Suprapubic skin (tissue), 4 donors: ENCODE measurements at regions not wholly inside any gene's neighbourhood (a gene's known extent, or its start where the extent isn't known, plus 50 kb on each side); places are given as distances from the start of the nearest gene placed in this dataset.

Experiments used
- DNase-seq, 2 donors: peaks; one replicate each; pipeline ENCODE4 v3.0.0-alpha.2; 2019; ENCODE audit warnings: low spot score in 2 of 2
- H3K27ac ChIP-seq: fragments of 200-600 bp; sonication (generic); one replicate; pipeline ENCODE4 v1.5.1; 2019
- H3K27me3 ChIP-seq: fragments of 200-600 bp; sonication (generic); one replicate; pipeline ENCODE4 v1.5.1; 2019
- H3K36me3 ChIP-seq: fragments of 200-600 bp; sonication (generic); one replicate; pipeline ENCODE4 v1.5.1; 2019
- H3K4me1 ChIP-seq: fragments of 200-600 bp; sonication (generic); one replicate; pipeline ENCODE4 v1.5.1; 2019
- H3K4me3 ChIP-seq: fragments of 200-600 bp; sonication (generic); one replicate; pipeline ENCODE4 v1.5.1; 2019; ENCODE audit warnings: mild to moderate bottlenecking
- H3K9me3 ChIP-seq: fragments of 200-600 bp; sonication (generic); one replicate; pipeline ENCODE4 v1.5.1; 2019
- EP300 ChIP-seq: sonication (generic); formaldehyde crosslinking; IDR thresholded peaks from one replicate; pipeline ENCODE4 v1.6.1; 2017; ENCODE audit warnings: antibody characterized with exemption
- POLR2A ChIP-seq, 2 donors: fragments of 450-650 bp; IDR thresholded peaks; one replicate each; pipeline ENCODE4 v1.6.1; 2017; ENCODE audit warnings: antibody characterized with exemption in 2 of 2, mild to moderate bottlenecking in 2 of 2, moderate library complexity in 2 of 2
- POLR2AphosphoS5 ChIP-seq, 3 donors: sonication (generic); formaldehyde crosslinking; IDR thresholded peaks; one replicate each; pipeline ENCODE4 v1.6.1; 2017; ENCODE audit warnings: antibody characterized with exemption in 3 of 3
- WGBS: methylation state at CpG from one replicate; pipeline ENCODE4 v1.1.5; 2018; 5-methylcytosine and 5-hydroxymethylcytosine counted together
- TF ChIP-seq, protein P1 (sequence below), 2 donors: fragments of 200-600 bp in 1 of 2; fragments of 450-650 bp in 1 of 2; sonication (generic) in 1 of 2; IDR thresholded peaks; one replicate each; pipeline ENCODE4 v1.5.1; 2016 to 2019; ENCODE audit warnings: antibody characterized with exemption in 2 of 2, mild to moderate bottlenecking in 1 of 2, moderate library complexity in 1 of 2

DNA sequence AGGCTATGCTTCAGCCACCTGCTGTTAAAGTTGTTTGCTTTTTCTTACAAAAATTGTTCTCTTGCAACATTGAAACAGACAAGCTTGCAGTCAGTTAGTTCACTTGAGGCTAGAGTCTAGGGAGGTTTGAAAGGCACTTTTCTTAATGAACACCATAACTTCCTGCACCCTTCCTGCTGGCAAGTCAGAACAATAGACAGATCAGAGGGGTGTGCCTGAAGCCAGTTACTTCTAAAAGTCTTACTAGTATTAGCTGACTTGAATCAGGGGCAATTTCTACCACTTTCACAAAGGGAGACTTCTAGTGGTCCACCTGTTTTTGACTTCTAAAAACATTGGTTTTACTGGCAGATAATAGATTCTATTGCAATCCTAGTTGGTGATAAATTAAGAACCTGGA lies 367.4 kb upstream of the CDH20 start:
- TF ChIP-seq POLR2AphosphoS5 (IDR thresholded peaks at IDR 0.05) (no peak), EP300 (no peak)
- Histone ChIP-seq H3K27ac (no peak overlapping the region), H3K27me3 (no peaks in the 10 kb centered on the region), H3K9me3 (no peaks in the 10 kb centered on the region), H3K4me3 (no peak overlapping the region), H3K36me3 (no peaks in the 10 kb centered on the region), H3K4me1 (no peaks in the 10 kb centered on the region)
- DNase-seq = no peak

DNA sequence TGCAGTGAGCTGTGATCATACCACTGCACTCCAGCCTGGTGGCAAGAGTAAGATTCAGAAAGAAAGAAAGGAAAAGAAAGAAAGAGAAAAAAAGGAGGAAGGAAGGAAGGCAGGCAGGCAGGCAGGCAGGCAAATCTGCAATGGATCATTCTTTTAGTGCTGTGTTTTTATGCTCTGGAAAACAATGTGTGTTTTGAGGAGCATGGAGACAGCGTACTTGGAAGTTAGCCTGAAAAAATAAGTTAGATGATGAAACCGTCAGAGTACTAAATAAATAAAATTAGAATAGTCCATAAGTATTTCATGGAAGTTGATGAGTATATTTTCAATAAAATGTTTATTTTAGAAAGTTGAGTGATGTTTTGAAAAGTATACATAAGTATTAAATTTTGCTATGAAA lies 366.4 kb upstream of the CDH20 start:
- Histone ChIP-seq H3K4me3 (no peak overlapping the region), H3K9me3 (no peaks in the 10 kb centered on the region), H3K4me1 (no peaks in the 10 kb centered on the region), H3K27me3 (no peaks in the 10 kb centered on the region), H3K36me3 (no peaks in the 10 kb centered on the region), H3K27ac (no peak overlapping the region)
- no peak for TF ChIP-seq EP300
- no peak for TF ChIP-seq POLR2A (IDR thresholded peaks at IDR 0.05)
- TF ChIP-seq, protein P1, sequence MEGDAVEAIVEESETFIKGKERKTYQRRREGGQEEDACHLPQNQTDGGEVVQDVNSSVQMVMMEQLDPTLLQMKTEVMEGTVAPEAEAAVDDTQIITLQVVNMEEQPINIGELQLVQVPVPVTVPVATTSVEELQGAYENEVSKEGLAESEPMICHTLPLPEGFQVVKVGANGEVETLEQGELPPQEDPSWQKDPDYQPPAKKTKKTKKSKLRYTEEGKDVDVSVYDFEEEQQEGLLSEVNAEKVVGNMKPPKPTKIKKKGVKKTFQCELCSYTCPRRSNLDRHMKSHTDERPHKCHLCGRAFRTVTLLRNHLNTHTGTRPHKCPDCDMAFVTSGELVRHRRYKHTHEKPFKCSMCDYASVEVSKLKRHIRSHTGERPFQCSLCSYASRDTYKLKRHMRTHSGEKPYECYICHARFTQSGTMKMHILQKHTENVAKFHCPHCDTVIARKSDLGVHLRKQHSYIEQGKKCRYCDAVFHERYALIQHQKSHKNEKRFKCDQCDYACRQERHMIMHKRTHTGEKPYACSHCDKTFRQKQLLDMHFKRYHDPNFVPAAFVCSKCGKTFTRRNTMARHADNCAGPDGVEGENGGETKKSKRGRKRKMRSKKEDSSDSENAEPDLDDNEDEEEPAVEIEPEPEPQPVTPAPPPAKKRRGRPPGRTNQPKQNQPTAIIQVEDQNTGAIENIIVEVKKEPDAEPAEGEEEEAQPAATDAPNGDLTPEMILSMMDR (IDR thresholded peaks at IDR 0.05) = no peak
- no peak for TF ChIP-seq POLR2AphosphoS5 (IDR thresholded peaks at IDR 0.05)
- 60% methylated on average over 2 of the region's 2 CpGs for WGBS
- no peak for DNase-seq

DNA sequence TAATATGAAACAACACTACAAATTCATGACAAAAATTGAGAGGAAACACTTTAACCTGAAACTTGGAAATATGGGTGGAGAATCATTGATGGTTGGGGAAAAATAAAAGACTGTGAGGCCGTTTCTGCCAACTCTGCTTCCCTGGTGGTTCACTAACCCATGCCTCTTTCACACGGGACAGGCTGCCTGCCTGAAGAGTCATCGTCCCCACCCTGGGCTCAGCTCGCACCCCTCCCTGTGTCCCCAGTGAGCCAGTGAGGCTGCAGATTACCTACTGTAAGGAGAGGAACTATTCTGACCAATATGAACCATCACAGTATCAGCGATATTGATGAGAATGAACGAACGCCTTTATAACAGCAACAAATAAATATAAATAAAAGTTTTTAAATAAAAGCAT lies 357.8 kb upstream of the CDH20 start:
- H3K9me3 ChIP-seq = no peaks in the 10 kb centered on the region
- WGBS = 77% methylated on average over 7 of the region's 7 CpGs
- H3K27ac ChIP-seq = no peak overlapping the region
- TF ChIP-seq POLR2AphosphoS5 (IDR thresholded peaks at IDR 0.05) (no peak), EP300 (no peak)
- TF ChIP-seq, protein P1 (IDR thresholded peaks at IDR 0.05) = no peak
- no peaks in the 10 kb centered on the region for H3K36me3 ChIP-seq
- no peaks in the 10 kb centered on the region for H3K27me3 ChIP-seq
- no peaks in the 10 kb centered on the region for H3K4me1 ChIP-seq
- no peak overlapping the region for H3K4me3 ChIP-seq
- no peak for DNase-seq

DNA sequence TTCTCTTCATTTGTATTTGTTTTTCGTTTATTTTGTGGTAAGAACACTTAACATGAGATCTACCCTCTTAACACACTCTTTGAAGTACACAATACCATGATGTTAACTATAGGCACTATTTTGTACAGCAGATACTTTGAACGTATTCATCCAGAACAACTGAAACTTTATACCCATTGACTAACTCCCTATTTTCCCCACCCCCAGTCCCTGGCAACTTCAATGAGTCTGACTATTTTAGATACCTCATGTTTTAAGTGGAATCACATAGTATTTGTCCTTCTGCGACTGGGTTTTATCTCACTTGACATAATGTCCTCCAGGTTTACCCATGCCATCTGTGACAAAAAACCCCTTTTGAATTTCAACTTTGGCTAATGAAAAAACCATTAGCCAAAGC lies 356.3 kb upstream of the CDH20 start:
- Histone ChIP-seq H3K9me3 (no peaks in the 10 kb centered on the region), H3K27me3 (no peaks in the 10 kb centered on the region), H3K36me3 (no peaks in the 10 kb centered on the region), H3K4me3 (no peak overlapping the region), H3K27ac (no peak overlapping the region), H3K4me1 (no peaks in the 10 kb centered on the region)
- WGBS = 89% methylated on average over 3 of the region's 3 CpGs
- TF ChIP-seq POLR2AphosphoS5 (IDR thresholded peaks at IDR 0.05) (no peak), EP300 (no peak), POLR2A (IDR thresholded peaks at IDR 0.05) (no peak)
- TF ChIP-seq, protein P1 (IDR thresholded peaks at IDR 0.05) = no peak
- DNase-seq = no peak

DNA sequence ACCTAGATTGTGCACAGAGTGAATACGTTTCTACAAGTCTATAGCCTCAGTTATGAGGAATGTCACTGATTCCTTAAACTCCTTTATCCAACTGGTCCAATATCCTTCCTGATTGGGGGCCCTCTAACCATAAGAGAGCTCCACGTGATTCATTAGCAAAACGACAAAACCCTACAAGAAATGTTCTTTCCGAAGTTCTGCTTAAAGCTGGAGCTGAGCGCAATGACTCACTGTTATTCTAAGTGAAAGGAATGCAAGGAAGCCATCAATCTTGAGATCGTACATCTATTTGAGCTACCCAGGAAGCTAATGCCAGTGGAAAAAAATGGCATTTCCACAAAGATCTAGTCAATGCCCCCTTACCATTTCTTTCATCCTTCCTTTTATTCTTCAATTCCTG lies 354.9 kb upstream of the CDH20 start:
- no peaks in the 10 kb centered on the region for H3K27me3 ChIP-seq
- 29% methylated on average over 6 of the region's 6 CpGs for WGBS
- TF ChIP-seq POLR2AphosphoS5 (IDR thresholded peaks at IDR 0.05) (no peak), POLR2A (IDR thresholded peaks at IDR 0.05) (no peak), EP300 (no peak)
- TF ChIP-seq, protein P1 (IDR thresholded peaks at IDR 0.05) = no peak
- no peaks in the 10 kb centered on the region for H3K4me1 ChIP-seq
- DNase-seq = no peak
- H3K27ac ChIP-seq = no peak overlapping the region
- H3K36me3 ChIP-seq = no peaks in the 10 kb centered on the region
- no peaks in the 10 kb centered on the region for H3K9me3 ChIP-seq
- no peak overlapping the region for H3K4me3 ChIP-seq

DNA sequence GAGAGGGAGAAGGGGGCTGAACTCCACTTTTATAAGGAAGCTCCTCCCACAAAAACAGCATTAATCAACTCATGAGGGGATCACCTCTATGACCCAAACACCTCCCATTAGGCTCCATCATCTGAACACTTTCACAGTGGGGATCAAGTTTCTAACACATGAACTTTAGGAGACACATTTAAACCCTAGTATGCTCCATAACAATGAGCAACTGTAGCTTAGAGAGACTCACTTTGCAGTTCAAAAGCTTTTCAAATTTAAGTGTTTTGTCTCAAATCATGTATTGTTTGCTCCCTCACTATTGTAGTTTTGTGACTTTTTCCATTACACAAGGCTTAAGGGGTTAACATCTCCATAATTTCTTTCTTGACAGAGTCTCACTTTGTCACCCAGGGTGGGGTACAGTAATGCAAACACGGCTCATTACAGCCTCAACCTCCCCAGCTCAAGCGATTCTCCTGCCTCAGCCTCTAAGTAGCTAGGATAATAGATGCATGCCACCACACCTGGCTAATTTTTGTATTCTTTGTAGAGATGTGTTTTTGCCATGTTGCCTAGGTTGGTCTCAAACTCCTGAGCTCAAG lies 352.7 kb upstream of the CDH20 start:
- 94% methylated on average over 2 of the region's 2 CpGs for WGBS
- Histone ChIP-seq H3K36me3 (no peaks in the 10 kb centered on the region), H3K4me1 (no peaks in the 10 kb centered on the region), H3K27ac (no peak overlapping the region), H3K4me3 (no peak overlapping the region), H3K9me3 (no peaks in the 10 kb centered on the region), H3K27me3 (no peaks in the 10 kb centered on the region)
- DNase-seq = no peak
- TF ChIP-seq EP300 (no peak), POLR2A (IDR thresholded peaks at IDR 0.05) (no peak), POLR2AphosphoS5 (IDR thresholded peaks at IDR 0.05) (no peak)
- TF ChIP-seq, protein P1 (IDR thresholded peaks at IDR 0.05) = no peak
